Mammary epithelial cell (primary cell): ENCODE measurements at regions not wholly inside any gene's neighbourhood (a gene's known extent, or its start where the extent isn't known, plus 50 kb on each side); places are given as distances from the start of the nearest gene placed in this dataset.

Source experiments
- EZH2 ChIP-seq: IDR thresholded peaks from 2 replicates; pipeline ENCODE4 v1.6.1; 2012; ENCODE audit warnings: low read length, inconsistent platforms, borderline replicate concordance
- TF ChIP-seq, protein P1 (sequence below), 2 donors: IDR thresholded peaks in 1 of 2; conservative IDR thresholded peaks in 1 of 2; 2 replicates each; pipeline ENCODE4 v1.5.1; 2011 to 2012; ENCODE audit warnings: inconsistent platforms in 2 of 2, low read length in 2 of 2, mild to moderate bottlenecking in 2 of 2, control low read depth in 1 of 2, low read depth in 1 of 2; ENCODE audit not compliant: insufficient read depth in 1 of 2; ENCODE audit errors: extremely low read depth in 1 of 2

DNA sequence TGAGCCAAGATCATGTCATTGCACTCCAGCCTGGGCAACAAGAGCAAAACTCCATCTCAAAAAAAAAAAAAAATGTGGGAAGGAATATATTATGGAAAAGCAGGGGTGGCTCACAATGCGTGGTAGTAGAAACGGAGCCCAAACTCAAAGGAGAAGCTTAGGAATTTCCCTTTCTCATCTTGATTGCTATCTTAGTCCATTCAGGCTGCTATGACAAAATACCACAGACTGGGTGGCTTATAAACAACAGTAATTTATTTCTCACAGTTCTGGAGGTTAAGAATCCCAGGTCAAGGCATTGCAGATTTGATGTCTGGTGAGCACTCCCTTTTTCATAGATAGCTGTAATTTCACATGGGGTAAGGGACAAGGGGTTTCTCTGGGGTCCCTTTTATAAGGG lies 153.8 kb upstream of the KRR1 start:
- TF ChIP-seq, protein P1, sequence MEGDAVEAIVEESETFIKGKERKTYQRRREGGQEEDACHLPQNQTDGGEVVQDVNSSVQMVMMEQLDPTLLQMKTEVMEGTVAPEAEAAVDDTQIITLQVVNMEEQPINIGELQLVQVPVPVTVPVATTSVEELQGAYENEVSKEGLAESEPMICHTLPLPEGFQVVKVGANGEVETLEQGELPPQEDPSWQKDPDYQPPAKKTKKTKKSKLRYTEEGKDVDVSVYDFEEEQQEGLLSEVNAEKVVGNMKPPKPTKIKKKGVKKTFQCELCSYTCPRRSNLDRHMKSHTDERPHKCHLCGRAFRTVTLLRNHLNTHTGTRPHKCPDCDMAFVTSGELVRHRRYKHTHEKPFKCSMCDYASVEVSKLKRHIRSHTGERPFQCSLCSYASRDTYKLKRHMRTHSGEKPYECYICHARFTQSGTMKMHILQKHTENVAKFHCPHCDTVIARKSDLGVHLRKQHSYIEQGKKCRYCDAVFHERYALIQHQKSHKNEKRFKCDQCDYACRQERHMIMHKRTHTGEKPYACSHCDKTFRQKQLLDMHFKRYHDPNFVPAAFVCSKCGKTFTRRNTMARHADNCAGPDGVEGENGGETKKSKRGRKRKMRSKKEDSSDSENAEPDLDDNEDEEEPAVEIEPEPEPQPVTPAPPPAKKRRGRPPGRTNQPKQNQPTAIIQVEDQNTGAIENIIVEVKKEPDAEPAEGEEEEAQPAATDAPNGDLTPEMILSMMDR (conservative IDR thresholded peaks at IDR 0.05 in 1 of 2, IDR thresholded peaks at IDR 0.05 in 1 of 2; ENCODE audit: extremely low read depth in 1 of 2, insufficient read depth in 1 of 2, low read depth in 1 of 2, low read length in 2 of 2): no peak
- TF ChIP-seq EZH2: no peak
